ENCODE measurements at regions not wholly inside any gene's neighbourhood (a gene's known extent, or its start where the extent isn't known, plus 50 kb on each side); places are given as distances from the start of the nearest gene placed in this dataset.

DNA sequence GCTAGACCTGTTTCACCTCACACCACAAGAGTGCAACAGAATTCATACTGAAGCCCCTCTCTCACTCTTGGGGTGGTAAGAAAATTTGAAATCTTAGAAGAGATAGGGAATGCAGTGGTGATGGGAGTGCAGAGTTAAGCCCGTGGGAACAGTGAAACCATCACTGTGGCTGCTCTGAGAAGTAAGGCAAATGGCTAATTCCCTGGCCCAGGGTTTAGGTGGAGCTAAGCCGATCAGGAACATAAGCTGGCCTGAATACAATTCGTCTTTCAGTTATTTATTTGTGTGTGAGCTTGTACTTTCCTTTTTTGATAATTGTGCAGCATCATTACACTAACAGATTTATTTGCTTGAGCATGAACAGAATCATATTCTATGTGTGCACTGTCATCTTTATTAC is 1070.6 kb downstream of the STPG2 start:
- Histone ChIP-seq H4K20me1 (replicated peaks; ENCODE audit: control insufficient read depth, extremely low read depth, insufficient read depth, low read length) (no peaks in the 10 kb centered on the region), H2AFZ (ENCODE audit: low read depth, low read length) (no peak overlapping the region), H3K4me3 (replicated peaks in 1 of 3; ENCODE audit: insufficient read depth in 1 of 3, low read depth in 1 of 3, low read length in 3 of 3) (no peak overlapping the region), H3K9me1 (replicated peaks; ENCODE audit: control insufficient read depth, extremely low read depth, insufficient read depth, low read length) (no peaks in the 10 kb centered on the region), H3K9ac (replicated peaks; ENCODE audit: extremely low read depth, insufficient read depth, low read length) (no peak overlapping the region), H3K36me3 (ENCODE audit: control insufficient read depth in 2 of 2, extremely low read depth in 1 of 2, insufficient read depth in 2 of 2, low read length in 2 of 2) (no peaks in the 10 kb centered on the region), H3K4me1 (ENCODE audit: control insufficient read depth, extremely low read depth, insufficient read depth, low read length) (no peaks in the 10 kb centered on the region), H3K9me3 (replicated peaks; ENCODE audit: control insufficient read depth, insufficient read depth, low read length) (no peaks in the 10 kb centered on the region), H3K27me3 (ENCODE audit: control insufficient read depth in 2 of 2, insufficient read depth in 2 of 2, low read length in 2 of 2) (no peaks in the 10 kb centered on the region), H3K27ac (ENCODE audit: insufficient read depth, low read depth, low read length) (no peak overlapping the region), H3K4me2 (ENCODE audit: insufficient read depth, low read length) (no peak overlapping the region), H3K79me2 (ENCODE audit: control insufficient read depth, insufficient read depth, low read length) (no peaks in the 10 kb centered on the region)
- dilution Hi-C loops (cut with MboI; ENCODE audit: extremely low pct_ligation_motif_present, low sequenced_read_pairs) = no loop called here
- intact Hi-C loops (cut with micrococcal nuclease) = no loop called here
- FAIRE-seq (no peak), DNase-seq (ENCODE audit: low read depth, low spot score) (no peak)
- POLR2A ChIA-PET = no interaction called here
- TF ChIP-seq EZH2 (IDR thresholded peaks at IDR 0.05; ENCODE audit: borderline replicate concordance, low read depth, low read length, severe bottlenecking) (no peak), FOS (IDR thresholded peaks at IDR 0.05; ENCODE audit: borderline replicate concordance, insufficient read depth, low read length) (no peak), POLR2AphosphoS5 (IDR thresholded peaks at IDR 0.05; ENCODE audit: insufficient read depth, low read depth, low read length) (no peak), POLR2A (IDR thresholded peaks at IDR 0.05; ENCODE audit: low read depth, low read length) (no peak), GATA2 (IDR thresholded peaks at IDR 0.05; ENCODE audit: insufficient read depth, insufficient read length, low read depth, low read length) (no peak), MYC (IDR thresholded peaks at IDR 0.05; ENCODE audit: low read depth, low read length) (no peak), JUN (IDR thresholded peaks at IDR 0.05; ENCODE audit: borderline replicate concordance, insufficient read depth, insufficient read length, low read depth) (no peak)
- TF ChIP-seq, protein P1, sequence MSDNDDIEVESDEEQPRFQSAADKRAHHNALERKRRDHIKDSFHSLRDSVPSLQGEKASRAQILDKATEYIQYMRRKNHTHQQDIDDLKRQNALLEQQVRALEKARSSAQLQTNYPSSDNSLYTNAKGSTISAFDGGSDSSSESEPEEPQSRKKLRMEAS (IDR thresholded peaks at IDR 0.05; ENCODE audit: insufficient read depth, insufficient read length) = no peak
- TF ChIP-seq, protein P2, sequence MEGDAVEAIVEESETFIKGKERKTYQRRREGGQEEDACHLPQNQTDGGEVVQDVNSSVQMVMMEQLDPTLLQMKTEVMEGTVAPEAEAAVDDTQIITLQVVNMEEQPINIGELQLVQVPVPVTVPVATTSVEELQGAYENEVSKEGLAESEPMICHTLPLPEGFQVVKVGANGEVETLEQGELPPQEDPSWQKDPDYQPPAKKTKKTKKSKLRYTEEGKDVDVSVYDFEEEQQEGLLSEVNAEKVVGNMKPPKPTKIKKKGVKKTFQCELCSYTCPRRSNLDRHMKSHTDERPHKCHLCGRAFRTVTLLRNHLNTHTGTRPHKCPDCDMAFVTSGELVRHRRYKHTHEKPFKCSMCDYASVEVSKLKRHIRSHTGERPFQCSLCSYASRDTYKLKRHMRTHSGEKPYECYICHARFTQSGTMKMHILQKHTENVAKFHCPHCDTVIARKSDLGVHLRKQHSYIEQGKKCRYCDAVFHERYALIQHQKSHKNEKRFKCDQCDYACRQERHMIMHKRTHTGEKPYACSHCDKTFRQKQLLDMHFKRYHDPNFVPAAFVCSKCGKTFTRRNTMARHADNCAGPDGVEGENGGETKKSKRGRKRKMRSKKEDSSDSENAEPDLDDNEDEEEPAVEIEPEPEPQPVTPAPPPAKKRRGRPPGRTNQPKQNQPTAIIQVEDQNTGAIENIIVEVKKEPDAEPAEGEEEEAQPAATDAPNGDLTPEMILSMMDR (IDR thresholded peaks at IDR 0.05; ENCODE audit: extremely low read depth in 1 of 2, insufficient read depth in 1 of 2, low read depth in 1 of 2, low read length in 2 of 2) = no peak
- no TSS peak for BruUV-seq (replicated peaks)
- CTCF ChIA-PET = no interaction called here
